ENCODE measurements at regions not wholly inside any gene's neighbourhood (a gene's known extent, or its start where the extent isn't known, plus 50 kb on each side); places are given as distances from the start of the nearest gene placed in this dataset.

- no peak for TF ChIP-seq CTCF (IDR thresholded peaks at IDR 0.05; ENCODE audit: low read length)
- no peak for TF ChIP-seq EZH2 (optimal IDR thresholded peaks at IDR 0.05; ENCODE audit: low read depth, low read length)
- TF ChIP-seq EZH2phosphoT487 (IDR thresholded peaks at IDR 0.05; ENCODE audit: low read length), result no peak
These were observed 330.3 kb downstream of the TRAM1L1 start for GRCh38 chr4:116755051-116755450.

Measured in MM.1S (cell line).